ENCODE measurements at regions not wholly inside any gene's neighbourhood (a gene's known extent, or its start where the extent isn't known, plus 50 kb on each side); places are given as distances from the start of the nearest gene placed in this dataset.

DNA sequence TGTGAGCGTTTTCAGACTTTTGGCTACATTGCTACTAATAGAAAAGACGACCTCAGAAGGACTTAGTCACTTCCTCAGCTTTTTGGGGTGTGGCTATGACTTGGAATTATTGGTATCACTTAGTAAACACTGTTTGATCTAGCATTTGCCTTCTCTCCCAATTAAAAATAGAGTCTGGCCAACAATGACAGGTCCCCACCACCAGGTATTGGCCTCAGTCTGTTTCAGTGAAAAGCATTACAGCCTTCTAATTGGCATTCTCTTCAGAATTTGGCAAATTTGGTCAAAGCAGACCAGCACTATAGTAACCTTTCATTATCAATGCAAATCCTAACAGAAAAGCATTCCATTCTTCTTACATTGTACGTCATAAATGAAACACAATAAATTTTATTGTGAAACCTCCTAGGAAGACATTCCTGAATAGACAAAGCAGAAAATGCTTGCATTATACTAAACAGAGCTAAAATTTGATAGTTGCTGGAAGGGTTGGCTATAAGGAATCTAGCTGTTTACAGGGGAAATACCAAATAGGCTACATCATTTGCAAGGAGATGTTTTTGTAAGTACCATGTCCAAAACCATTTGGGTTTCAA, 613.9 kb downstream of the IRS1 start:
- TF ChIP-seq, protein P1, sequence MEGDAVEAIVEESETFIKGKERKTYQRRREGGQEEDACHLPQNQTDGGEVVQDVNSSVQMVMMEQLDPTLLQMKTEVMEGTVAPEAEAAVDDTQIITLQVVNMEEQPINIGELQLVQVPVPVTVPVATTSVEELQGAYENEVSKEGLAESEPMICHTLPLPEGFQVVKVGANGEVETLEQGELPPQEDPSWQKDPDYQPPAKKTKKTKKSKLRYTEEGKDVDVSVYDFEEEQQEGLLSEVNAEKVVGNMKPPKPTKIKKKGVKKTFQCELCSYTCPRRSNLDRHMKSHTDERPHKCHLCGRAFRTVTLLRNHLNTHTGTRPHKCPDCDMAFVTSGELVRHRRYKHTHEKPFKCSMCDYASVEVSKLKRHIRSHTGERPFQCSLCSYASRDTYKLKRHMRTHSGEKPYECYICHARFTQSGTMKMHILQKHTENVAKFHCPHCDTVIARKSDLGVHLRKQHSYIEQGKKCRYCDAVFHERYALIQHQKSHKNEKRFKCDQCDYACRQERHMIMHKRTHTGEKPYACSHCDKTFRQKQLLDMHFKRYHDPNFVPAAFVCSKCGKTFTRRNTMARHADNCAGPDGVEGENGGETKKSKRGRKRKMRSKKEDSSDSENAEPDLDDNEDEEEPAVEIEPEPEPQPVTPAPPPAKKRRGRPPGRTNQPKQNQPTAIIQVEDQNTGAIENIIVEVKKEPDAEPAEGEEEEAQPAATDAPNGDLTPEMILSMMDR (conservative IDR thresholded peaks at IDR 0.05): no peak
- TF ChIP-seq ZFX (IDR thresholded peaks at IDR 0.05): no peak
